ENCODE measurements at regions not wholly inside any gene's neighbourhood (a gene's known extent, or its start where the extent isn't known, plus 50 kb on each side); places are given as distances from the start of the nearest gene placed in this dataset.
A peak's percentile ranks its signal among the peaks of the same experiment; 100 is the strongest.
"Not testable (repeated sequence)": the region's sequence is repeated elsewhere in the genome, so short reads cannot be mapped to it uniquely, and the experiment has no call there.

DNA sequence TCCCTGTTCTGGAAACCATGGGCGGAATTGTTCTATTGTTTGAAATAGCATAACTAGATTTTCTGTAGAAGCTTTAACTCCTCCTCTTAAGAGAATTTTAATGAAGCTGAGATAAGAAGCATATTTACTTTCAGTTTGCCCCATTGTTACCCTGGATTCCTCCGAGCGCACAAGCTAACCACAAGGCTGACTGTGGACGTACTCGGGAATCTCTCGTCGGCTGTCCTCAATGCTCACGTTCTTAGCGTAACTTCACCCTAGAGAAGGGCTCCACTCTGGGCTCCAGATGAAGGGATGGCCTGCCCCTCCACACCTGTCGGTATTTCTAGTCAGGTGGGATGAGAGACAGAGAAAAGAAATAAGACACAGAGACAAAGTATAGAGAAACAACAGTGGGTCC is 76.7 kb upstream of the ZNF195 start:
- DNase-seq; intact Hi-C loops (cut with DNase I); ATAC-seq: not testable (repeated sequence)

GRCh38 chr11:3454844-3455243 is 75.9 kb upstream of the ZNF195 start:
- DNase-seq, result peak; percentile 59
- intact Hi-C loops (cut with DNase I); ATAC-seq: not testable (repeated sequence)

GRCh38 chr11:3453596-3454256 is 74.8 kb upstream of the ZNF195 start:
- DNase-seq; ATAC-seq; intact Hi-C loops (cut with DNase I): not testable (repeated sequence)

GRCh38 chr11:3450822-3451221 is 71.9 kb upstream of the ZNF195 start:
- intact Hi-C loops (cut with DNase I); DNase-seq; ATAC-seq: not testable (repeated sequence)

DNA sequence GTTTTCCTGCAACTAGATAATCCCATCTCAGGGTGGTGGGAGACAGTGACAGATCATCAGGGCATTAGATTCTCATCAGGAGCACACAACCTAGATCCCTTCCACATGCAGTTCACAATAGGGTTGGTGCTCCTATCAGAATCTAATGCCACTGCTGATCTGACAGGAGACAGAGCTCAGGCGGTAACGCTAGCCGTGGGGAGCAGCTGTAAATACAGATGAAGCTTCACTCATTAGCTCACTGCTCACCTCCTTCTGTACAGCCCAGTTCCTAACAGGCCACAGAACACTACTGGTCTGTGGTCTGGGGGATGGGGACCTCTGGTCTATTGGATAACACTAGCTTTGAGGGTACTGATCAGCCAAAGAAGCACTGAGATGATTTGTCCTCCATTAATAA is 66.6 kb upstream of the ZNF195 start:
- intact Hi-C loops (cut with DNase I); ATAC-seq: not testable (repeated sequence)

DNA sequence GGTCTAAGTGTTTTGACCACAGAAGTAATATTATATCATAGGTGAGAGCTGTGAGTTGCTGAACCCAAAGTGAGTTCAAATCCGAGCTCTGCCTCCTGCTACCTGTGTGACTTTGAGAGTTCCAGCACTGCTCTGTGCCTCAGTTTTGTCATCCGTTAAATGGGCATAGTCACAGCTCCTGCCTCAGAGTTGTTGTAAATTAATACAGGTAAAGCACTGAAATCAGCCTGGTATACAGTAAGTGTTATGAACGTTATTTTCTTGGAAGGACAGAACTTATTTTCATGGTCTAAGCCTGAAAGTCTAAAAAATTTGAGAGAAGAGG is 65.4 kb upstream of the ZNF195 start:
- intact Hi-C loops (cut with DNase I); DNase-seq; ATAC-seq: not testable (repeated sequence)

More for the DNA sequence above, 66.6 kb upstream of the ZNF195 start:
- not testable (repeated sequence) for DNase-seq

DNA sequence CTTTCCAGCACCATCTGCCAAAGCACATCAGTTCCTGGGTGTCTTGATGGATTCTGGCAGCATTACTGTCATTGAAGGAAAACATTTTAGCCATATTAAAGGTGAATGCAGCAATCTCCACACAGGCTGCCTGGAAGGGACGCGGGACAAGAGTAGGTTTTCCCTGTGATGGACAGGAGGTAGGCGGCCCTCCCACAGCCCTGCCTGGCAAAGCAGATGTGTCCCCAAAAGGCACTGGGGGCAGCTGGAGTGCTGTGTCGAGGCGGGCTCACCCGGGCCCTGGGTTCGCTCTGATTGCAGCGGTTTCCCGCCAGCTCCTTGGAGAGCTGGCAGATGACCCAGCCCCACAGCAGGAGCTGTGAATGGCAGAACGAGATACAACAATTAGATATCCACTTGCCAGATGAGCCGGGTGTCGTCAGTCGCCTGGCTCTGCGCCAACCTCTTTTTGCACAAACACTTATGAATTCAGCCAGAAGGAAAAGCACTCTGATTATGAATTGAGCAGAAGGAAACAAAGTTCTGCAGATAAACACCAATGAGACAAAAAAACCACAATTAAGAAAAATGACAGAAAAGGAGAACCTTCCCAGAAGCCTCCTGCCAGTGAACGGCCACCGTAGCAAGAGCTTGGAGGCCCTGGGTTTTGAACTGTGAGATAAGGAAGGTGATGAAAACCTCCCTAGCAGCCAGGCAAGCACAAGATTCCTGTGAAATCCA is 64.9 kb upstream of the ZNF195 start:
- DNase-seq; intact Hi-C loops (cut with DNase I); ATAC-seq: not testable (repeated sequence)

GRCh38 chr11:3437441-3437840 is 58.5 kb upstream of the ZNF195 start:
- DNase-seq; ATAC-seq; intact Hi-C loops (cut with DNase I): not testable (repeated sequence)

GRCh38 chr11:3434976-3435375 is 56.0 kb upstream of the ZNF195 start:
- DNase-seq (no peak), ATAC-seq (no peak)
- intact Hi-C loops (cut with DNase I), result no loop called here

- intact Hi-C loops (cut with DNase I); ATAC-seq; DNase-seq: not testable (repeated sequence)
These were observed 50.2 kb upstream of the ZNF195 start for GRCh38 chr11:3429191-3429590.
